ENCODE measurements at regions not wholly inside any gene's neighbourhood (a gene's known extent, or its start where the extent isn't known, plus 50 kb on each side); places are given as distances from the start of the nearest gene placed in this dataset.

GRCh38 chr6:98670045-98670746 is 164.2 kb upstream of the POU3F2 start:
- CTCF ChIA-PET = no interaction called here

More at GRCh38 chr6:98670045-98670746, 164.2 kb upstream of the POU3F2 start:
- H3K4me2 ChIP-seq = no peak overlapping the region
- POLR2A ChIA-PET = no interaction called here
- no peaks in the 10 kb centered on the region for H3K27me3 ChIP-seq (ENCODE audit: insufficient read depth)
- no peaks in the 10 kb centered on the region for H3K9me3 ChIP-seq
- H3K79me2 ChIP-seq (ENCODE audit: insufficient read depth) = no peaks in the 10 kb centered on the region
- DNase-seq = no peak
- H3K9me2 ChIP-seq = no peaks in the 10 kb centered on the region
- no peak overlapping the region for H2AFZ ChIP-seq (ENCODE audit: low read depth)
- no peak overlapping the region for H3K9ac ChIP-seq
- H3K4me3 ChIP-seq (ENCODE audit: low read depth in 2 of 2, low read length in 1 of 2) = no peak overlapping the region
- TF ChIP-seq, protein P1, sequence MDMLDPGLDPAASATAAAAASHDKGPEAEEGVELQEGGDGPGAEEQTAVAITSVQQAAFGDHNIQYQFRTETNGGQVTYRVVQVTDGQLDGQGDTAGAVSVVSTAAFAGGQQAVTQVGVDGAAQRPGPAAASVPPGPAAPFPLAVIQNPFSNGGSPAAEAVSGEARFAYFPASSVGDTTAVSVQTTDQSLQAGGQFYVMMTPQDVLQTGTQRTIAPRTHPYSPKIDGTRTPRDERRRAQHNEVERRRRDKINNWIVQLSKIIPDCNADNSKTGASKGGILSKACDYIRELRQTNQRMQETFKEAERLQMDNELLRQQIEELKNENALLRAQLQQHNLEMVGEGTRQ (IDR thresholded peaks at IDR 0.05; ENCODE audit: borderline replicate concordance, low read depth, low read length) = no peak
- no peak for TF ChIP-seq EP300 (IDR thresholded peaks at IDR 0.05; ENCODE audit: borderline replicate concordance in 1 of 2, low read depth in 1 of 2, low read length in 1 of 2)
- TF ChIP-seq, protein P2, sequence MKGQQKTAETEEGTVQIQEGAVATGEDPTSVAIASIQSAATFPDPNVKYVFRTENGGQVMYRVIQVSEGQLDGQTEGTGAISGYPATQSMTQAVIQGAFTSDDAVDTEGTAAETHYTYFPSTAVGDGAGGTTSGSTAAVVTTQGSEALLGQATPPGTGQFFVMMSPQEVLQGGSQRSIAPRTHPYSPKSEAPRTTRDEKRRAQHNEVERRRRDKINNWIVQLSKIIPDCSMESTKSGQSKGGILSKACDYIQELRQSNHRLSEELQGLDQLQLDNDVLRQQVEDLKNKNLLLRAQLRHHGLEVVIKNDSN (IDR thresholded peaks at IDR 0.05; ENCODE audit: borderline replicate concordance, low read depth) = no peak
- no peak for TF ChIP-seq NFIC (IDR thresholded peaks at IDR 0.05; ENCODE audit: borderline replicate concordance)
- TF ChIP-seq, protein P3, sequence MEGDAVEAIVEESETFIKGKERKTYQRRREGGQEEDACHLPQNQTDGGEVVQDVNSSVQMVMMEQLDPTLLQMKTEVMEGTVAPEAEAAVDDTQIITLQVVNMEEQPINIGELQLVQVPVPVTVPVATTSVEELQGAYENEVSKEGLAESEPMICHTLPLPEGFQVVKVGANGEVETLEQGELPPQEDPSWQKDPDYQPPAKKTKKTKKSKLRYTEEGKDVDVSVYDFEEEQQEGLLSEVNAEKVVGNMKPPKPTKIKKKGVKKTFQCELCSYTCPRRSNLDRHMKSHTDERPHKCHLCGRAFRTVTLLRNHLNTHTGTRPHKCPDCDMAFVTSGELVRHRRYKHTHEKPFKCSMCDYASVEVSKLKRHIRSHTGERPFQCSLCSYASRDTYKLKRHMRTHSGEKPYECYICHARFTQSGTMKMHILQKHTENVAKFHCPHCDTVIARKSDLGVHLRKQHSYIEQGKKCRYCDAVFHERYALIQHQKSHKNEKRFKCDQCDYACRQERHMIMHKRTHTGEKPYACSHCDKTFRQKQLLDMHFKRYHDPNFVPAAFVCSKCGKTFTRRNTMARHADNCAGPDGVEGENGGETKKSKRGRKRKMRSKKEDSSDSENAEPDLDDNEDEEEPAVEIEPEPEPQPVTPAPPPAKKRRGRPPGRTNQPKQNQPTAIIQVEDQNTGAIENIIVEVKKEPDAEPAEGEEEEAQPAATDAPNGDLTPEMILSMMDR (IDR thresholded peaks at IDR 0.05) = no peak
- no peak for TF ChIP-seq CHD2 (IDR thresholded peaks at IDR 0.05; ENCODE audit: low read length, partially characterized antibody)
- TF ChIP-seq MEF2A (IDR thresholded peaks at IDR 0.05; ENCODE audit: borderline replicate concordance, low read depth) = no peak
- TF ChIP-seq TEAD4 (IDR thresholded peaks at IDR 0.05; ENCODE audit: borderline replicate concordance, insufficient read depth) = no peak
- TF ChIP-seq YY1 (IDR thresholded peaks at IDR 0.05; ENCODE audit: low read depth) = no peak
- no peak for TF ChIP-seq JUND (IDR thresholded peaks at IDR 0.05)
- TF ChIP-seq, protein P4, sequence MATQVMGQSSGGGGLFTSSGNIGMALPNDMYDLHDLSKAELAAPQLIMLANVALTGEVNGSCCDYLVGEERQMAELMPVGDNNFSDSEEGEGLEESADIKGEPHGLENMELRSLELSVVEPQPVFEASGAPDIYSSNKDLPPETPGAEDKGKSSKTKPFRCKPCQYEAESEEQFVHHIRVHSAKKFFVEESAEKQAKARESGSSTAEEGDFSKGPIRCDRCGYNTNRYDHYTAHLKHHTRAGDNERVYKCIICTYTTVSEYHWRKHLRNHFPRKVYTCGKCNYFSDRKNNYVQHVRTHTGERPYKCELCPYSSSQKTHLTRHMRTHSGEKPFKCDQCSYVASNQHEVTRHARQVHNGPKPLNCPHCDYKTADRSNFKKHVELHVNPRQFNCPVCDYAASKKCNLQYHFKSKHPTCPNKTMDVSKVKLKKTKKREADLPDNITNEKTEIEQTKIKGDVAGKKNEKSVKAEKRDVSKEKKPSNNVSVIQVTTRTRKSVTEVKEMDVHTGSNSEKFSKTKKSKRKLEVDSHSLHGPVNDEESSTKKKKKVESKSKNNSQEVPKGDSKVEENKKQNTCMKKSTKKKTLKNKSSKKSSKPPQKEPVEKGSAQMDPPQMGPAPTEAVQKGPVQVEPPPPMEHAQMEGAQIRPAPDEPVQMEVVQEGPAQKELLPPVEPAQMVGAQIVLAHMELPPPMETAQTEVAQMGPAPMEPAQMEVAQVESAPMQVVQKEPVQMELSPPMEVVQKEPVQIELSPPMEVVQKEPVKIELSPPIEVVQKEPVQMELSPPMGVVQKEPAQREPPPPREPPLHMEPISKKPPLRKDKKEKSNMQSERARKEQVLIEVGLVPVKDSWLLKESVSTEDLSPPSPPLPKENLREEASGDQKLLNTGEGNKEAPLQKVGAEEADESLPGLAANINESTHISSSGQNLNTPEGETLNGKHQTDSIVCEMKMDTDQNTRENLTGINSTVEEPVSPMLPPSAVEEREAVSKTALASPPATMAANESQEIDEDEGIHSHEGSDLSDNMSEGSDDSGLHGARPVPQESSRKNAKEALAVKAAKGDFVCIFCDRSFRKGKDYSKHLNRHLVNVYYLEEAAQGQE (IDR thresholded peaks at IDR 0.05; ENCODE audit: low read depth, low read length) = no peak
- no peak for TF ChIP-seq POLR2AphosphoS5 (IDR thresholded peaks at IDR 0.05; ENCODE audit: low read depth, low read length)
- no peak for TF ChIP-seq RXRA (IDR thresholded peaks at IDR 0.05; ENCODE audit: borderline replicate concordance, low read depth)
- no peak for TF ChIP-seq RAD21 (IDR thresholded peaks at IDR 0.05; ENCODE audit: low read length)
- no peak for TF ChIP-seq IRF3 (IDR thresholded peaks at IDR 0.05; ENCODE audit: low read depth, low read length)
- TF ChIP-seq SIN3A (IDR thresholded peaks at IDR 0.05; ENCODE audit: borderline replicate concordance, low read depth, low read length) = no peak
- TF ChIP-seq, protein P5, sequence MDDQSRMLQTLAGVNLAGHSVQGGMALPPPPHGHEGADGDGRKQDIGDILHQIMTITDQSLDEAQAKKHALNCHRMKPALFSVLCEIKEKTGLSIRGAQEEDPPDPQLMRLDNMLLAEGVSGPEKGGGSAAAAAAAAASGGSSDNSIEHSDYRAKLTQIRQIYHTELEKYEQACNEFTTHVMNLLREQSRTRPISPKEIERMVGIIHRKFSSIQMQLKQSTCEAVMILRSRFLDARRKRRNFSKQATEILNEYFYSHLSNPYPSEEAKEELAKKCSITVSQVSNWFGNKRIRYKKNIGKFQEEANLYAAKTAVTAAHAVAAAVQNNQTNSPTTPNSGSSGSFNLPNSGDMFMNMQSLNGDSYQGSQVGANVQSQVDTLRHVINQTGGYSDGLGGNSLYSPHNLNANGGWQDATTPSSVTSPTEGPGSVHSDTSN (IDR thresholded peaks at IDR 0.05) = no peak
- no peak for TF ChIP-seq FOSL2 (IDR thresholded peaks at IDR 0.05; ENCODE audit: borderline replicate concordance, low read depth)
- H3F3A ChIP-seq (replicated peaks; ENCODE audit: insufficient read depth) = no peaks in the 10 kb centered on the region
- no peak overlapping the region for H3K27ac ChIP-seq (ENCODE audit: low read depth in 2 of 2, low read length in 1 of 2)
- WGBS (ENCODE audit: low lambda C conversion rate) = 54% methylated on average over 3 of the region's 3 CpGs
- H3K4me1 ChIP-seq (ENCODE audit: control insufficient read depth in 1 of 2, insufficient read depth in 2 of 2, low read depth in 1 of 2, low read length in 1 of 2) = no peaks in the 10 kb centered on the region
- H4K20me1 ChIP-seq (ENCODE audit: insufficient read depth) = no peaks in the 10 kb centered on the region
- H3K36me3 ChIP-seq (replicated peaks in 1 of 2; ENCODE audit: control insufficient read depth in 1 of 2, insufficient read depth in 2 of 2, low read length in 1 of 2) = no peaks in the 10 kb centered on the region
